Stimulated activated CD4-positive, alpha-beta T cell treated with anti-CD3 and anti-CD28 coated beads, Interleukin-2, amount 100 ng/mL, for 24 hours (primary cell): ENCODE measurements at regions not wholly inside any gene's neighbourhood (a gene's known extent, or its start where the extent isn't known, plus 50 kb on each side); places are given as distances from the start of the nearest gene placed in this dataset.
"Not testable (repeated sequence)": the region's sequence is repeated elsewhere in the genome, so short reads cannot be mapped to it uniquely, and the experiment has no call there.

Experiments used
- DNase-seq, 2 donors: peaks; one replicate each; pipeline ENCODE4 v3.0.0-alpha.2; 2020

DNA sequence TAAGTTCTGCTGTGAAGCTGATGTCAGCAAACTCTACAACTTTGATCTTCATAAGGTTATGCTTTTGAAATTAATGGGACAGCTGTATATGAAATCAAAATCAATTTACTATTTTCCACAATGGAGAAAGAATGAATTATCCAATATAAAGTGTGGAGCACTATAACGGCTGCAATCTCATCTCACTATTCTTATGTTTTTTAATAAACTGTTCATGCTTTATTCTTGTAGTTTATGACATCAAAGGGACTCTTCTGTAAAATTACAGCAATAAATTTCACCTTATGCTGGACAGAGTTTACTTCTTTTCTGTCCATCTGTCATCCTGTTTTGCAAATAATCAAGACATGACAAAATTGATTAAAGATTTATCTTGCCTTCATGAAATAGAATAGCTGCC, 192.5 kb downstream of the TECRL start:
- no peak for DNase-seq

DNA sequence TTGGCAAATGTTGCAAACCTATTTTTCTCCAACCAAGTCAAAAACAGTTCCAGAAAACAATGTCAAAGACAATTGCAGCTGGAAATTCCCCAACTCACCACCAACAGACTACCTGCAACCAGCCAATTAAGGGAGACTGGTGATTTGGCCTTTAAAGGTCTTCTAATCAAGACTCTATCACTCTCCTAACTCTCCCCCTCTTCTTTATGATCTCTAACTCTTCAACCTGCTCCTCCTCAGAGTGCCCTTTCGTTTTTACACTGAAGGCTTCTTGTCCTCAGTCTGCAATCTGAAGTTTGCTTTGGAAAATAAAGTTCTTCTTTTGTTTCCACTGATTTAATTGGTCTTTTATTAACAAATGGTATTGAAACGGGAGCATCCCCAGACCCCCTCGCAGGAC, 203.9 kb downstream of the TECRL start:
- no peak for DNase-seq

DNA sequence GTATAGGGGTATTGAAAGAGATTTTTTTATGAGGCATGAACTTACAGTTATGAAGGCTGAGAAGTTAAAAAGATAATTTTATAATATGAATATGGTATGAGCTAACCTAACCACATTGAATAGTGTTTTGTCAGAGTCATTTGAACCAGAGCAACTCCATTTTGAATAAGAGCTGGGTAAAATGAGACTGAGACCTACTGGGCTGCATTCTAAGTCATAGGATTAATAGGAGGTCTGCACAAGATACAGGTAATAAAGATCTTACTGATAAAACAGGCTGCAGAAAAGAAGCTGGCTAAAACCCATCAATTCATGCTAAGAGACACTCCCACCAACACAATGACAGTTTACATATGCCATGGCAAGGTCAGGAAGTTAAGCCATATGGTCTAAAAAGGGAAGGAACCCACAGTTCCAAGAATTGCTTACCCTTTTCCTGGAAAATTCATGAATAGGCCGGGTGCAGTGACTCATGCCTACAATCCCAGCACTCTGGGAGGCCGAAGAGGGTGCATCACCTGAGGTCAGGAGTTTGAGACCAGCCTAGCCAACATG, 209.2 kb downstream of the TECRL start:
- no peak for DNase-seq

DNA sequence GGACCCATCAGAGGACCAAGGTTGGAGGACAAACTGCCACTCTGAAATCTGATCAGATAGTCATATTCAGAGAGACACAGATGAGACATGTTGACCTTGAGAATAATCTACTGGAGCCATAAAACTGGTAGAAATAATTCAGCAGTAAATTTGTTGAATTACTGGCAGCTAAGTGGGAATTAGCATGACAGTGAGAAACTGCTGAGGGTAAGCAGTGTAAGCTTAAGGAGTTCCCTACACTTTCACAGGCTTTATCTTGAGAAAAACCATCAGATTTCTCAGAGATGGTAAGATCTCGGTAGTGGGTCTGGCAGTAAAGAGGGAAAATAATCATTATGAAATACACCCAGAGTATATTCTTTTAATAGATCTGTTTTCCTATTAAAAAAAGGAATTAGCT, 213.7 kb downstream of the TECRL start:
- no peak for DNase-seq

DNA sequence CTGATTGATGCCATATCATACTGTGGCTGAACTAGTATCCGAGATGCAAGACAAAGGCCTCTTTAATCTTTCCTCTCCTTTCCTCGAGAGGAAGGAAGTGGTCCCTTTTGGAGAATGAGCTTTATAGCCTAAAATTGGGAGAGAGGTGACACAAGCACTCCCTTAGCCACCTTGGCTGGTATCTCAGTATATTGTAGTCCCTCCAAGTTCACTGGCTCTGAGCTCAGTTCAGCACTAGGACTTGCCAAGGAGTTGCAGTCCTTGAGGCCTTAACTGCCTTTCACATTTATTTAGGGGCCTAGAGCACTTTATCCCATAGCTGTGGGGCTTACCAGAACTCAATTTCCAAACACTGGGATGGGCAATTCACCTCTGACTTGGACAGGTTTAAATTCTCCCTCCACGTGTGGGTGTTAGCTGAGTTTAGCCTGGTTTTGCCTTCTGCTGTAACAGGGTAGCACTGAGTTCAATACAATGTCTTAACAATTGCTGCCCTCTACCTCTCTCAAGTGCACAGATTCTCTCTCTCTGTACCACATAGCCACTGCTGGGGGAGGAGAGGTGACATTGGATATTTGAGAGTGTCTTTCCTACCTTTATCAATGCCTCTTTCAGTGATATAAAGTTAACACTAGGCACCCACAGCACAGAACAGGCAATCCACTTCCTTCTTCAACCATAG, 216.4 kb downstream of the TECRL start:
- DNase-seq, result no peak

DNA sequence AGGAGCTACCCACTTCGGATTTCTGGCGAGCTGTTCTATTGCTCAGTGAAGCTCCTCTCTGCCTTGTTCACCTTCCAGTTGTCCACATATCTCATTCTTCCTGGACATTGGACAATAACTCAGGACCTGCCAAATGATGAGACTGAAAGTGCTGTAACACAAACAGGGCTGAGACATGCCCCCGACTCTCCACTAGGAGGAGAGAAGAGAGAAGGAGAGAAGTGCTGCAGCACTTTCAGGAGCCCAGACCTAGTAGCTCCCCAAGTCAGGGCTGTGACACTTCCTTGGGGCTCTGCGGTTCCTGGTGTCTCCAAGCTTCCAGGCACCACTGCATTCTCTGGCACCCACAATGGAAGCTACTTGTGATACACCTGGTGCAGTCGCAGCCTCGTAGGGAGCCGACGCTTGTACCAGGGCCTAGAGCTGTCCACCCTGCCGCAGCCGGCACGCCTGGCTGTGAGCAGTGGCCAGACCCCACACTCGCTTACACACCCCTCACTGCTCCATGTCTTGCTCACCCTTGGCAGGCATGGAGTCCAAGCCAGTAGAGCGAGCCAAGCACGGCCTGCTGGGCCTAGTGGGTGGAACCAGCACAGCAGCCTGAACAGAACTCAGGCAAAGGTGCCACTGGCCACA, 234.9 kb downstream of the TECRL start:
- no peak for DNase-seq

DNA sequence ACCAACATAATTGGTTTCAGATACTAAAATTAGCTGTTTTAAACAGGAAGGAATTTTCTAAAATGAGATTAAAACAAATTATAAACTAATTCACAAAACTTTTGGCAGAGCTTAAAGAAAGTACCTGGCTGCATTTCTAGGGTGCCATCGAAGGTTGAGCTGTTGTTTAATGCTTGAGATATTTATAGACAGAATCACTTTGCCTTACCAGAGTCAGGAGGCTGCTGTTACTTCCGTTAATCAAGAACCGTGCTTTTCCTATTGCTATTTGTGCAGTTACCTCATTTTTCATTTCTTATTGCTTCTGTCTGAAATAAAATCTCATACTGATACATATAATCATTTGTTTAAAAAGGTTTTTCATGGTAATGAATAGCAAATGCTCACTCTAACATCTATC, 242.9 kb downstream of the TECRL start:
- no peak for DNase-seq

DNA sequence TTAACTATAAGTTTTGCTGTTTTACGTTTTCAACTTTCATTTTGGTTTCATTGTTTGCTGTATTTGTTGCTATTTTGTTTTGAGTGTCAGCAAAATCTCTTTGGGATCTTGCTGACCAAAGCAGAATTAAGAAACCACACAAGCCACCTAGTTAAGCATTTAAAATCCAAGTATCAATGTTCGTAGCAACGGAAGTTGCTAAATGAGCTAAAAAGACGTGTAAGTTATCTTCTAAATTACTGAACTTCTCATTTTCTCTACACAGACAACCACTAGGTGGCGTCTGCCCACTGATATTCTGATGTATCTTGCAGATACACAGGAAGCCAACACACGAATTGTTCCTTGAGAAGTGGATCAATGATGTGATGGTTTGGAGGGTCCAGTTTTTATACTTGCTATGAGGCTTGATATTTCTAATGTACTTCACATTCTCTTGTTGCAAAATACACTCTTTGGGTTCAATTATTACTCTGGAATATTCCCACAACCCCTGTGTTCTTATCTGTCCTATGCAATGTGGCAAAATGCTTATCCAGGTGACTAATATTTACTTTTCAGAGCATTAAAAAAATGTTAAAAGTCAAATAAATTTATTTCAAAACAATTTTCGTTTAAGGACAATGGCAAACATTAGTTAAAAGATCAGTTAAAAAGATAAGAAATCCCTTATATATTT, 250.5 kb downstream of the TECRL start:
- peak; percentile 35 to 48 for DNase-seq

DNA sequence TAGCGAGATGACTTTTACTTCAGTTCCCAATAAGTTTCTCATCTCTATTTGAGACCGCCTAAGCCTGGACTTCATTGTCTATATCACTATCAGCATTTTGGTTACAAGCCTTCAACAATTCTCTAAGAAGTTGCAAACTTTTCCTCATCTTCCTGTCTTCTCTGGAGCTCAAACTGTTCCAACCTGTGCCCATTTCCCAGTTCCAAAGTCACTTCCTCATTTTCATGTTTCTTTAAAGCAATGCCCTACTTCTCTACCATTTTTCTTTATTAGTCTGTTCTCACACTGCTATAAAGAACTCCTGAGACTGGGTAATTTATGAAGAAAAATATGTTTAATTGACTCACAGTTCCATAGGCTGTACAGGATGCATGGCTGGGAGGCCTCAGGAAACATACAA, 251.9 kb downstream of the TECRL start:
- no peak for DNase-seq

DNA sequence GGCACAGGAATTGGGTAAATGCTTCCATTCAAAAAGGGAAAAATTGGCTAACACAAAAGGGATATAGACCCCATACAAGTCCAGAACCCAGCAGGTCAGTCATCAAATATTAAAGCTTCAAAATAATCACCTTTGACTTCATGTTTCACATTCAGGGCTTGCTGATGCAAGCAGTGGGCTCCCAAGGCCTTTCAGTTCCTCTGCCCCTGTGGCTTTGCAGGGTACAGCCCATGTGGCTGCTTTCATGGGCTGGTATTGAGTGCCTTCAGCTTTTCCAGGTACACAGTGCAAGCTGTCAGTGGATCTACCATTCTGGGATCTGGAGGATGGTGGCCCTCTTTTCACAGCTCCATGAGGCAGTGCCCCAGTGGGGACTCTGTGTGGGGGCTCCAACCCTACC, 253.0 kb downstream of the TECRL start:
- no peak for DNase-seq

DNA sequence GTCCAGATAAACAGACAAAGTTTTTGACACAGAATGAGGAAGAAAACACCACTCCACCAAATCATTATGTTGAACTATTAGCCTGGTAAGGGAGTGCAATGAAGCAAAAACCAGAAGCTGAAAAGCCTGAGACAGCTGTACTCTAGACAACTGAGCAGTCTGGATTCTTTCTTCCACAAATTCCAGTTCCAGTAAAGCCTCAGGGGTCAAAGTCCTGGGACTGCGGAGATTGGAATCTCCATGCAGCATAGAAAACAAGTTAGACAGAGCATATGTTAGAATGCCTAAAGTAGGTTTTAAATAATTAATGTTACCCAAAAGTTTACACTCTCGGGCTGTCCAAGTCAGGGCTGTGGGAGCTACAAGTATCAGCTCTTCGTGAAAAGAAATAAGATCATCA, 263.2 kb downstream of the TECRL start:
- no peak for DNase-seq

DNA sequence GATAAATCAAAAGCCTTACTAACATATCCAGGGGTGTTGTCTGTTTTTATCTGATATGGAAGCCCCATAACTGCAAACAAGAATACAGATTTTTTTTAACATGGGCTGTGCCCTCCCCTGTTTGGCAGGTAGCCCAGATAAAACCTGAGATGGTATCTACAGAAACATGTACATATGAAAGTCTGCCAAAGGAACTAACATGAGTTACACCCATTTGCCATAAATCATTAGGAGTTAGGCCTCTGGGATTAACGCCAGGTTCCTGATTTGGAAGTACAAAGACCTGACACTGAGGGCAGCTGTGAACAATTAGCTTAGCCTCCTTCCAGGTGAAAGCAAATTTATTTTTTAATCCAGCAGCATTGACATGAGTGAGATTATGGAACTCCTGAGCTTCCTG, 264.3 kb downstream of the TECRL start:
- DNase-seq, result no peak

DNA sequence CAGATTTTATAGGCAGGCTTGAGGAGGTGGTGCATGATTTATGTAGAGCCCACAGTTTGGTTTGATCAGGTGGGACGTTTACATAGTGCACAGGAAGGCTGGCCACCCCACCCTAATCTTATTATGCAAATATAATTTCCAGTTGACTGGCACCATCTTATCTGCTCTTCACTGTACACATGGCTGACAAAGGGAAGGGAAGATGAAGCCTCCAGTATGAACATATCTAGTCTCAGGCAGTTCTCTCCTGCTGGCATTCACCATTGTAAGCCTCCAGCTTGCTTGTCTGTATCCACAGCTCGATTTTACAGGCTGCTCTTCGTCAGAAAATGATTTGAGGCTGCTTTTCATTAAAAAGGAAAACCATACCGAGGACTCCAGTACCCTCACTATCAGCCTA, 278.3 kb downstream of the TECRL start:
- no peak for DNase-seq

DNA sequence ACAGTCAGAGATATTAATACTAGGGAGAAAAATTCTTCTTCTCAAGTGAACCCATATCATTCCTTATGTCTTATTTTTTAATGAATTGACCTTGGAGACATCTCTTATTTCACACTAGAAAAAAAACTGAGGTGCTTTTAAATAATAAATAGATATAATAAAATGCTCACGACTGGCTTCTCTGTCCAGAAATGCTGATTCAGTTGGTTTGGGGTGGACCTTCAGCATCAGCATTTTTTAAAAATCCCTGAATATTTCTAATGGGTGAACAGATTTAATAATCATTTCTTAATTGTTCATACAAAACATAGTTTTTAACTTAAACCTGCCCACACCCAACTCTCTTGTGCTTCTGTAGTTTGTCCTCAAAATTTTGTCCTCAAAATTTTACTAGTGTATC, 283.9 kb downstream of the TECRL start:
- no peak for DNase-seq

DNA sequence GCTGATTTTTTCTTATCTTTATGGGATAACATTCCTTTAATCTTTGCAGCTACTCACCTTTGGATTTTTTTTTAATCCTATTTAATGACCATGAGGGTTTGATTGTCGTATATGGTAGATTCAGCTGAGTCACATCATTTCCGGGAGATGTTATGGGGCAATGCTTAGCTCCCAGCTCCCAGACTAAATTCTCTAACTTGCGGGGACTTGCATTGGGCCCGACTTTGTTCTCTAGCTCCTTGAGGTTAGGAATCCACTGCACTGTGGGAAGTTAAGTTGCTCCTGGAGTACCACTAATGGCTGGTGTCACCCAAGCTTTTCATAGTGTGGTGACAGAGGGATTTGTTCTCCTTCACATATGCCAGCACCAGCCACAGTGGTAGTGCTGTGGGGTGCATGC, 287.4 kb downstream of the TECRL start:
- no peak for DNase-seq

DNA sequence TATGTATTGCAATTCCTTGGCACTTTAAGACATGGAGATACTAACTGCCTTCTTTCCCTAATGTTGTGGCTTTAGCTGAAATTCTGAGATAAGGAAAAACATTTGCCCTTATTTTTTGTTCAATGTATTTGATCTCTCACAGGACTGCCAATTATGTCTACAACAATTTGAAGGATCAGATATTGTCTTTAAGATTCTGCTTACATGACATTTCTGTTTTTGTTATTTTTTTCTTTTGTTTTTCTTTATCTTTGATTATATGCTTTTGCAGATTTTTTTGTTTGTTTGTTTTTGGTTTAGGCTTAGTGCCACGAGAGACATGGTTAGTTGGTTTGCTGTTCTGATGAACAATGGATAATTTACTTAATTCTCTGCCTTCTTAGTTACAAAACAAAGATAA, 303.3 kb downstream of the TECRL start:
- DNase-seq, result no peak

DNA sequence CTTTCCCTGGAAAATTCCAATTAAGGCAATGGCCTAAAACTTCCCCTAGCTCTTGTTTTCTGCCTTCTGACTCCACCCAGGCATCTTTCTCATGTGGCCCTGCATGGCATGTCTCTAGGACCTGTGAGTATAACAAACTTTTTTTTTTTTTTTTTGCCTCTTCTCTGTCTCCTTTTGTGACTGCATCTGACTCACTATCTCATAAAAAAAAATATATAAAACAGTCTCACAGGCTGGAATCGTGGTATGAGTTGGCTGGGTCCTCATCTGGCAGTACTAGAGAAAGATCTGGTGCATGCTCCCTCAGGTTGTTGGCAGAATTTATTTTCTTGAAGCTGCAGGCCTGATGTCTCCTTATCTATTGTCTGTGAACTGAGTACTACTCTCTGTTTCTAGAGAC, 313.9 kb downstream of the TECRL start:
- no peak for DNase-seq

DNA sequence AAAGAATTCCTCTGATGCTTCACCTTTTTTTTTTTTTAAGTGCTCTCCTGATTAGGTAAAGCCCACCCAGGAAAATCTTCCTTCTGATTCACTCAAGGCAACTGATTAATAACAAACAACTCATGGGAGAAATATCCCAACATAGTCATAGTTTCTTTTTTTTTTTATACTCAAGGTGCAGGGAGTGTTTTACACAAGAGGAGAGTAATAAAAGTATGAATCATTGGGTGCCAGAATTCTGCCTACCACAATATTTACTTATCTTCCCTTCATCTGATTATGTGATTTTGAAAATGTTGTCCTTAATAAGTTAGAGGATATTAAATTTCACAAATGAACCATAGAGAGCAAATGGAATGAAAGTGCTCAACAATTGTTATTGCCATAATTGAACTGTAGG, 329.9 kb downstream of the TECRL start:
- DNase-seq, result no peak

DNA sequence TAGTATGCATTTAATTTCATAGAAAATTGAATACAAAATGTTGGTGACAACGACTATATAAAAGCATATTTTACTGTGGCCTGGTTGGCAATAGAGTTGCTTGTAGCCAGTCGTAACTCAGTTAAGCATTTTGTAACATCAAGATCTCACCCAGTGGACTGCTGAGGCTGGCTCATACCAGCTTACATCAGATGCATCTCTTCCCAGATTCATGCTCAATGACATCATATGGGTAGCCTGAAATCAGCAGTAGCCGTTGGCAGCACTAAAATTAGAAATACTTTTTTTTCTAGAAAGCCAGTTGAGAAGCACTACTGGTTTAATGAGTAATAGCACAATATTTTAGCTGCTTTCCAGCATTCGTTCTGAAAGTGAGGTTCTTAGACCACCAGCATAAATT, 341.2 kb downstream of the TECRL start:
- DNase-seq, result no peak

DNA sequence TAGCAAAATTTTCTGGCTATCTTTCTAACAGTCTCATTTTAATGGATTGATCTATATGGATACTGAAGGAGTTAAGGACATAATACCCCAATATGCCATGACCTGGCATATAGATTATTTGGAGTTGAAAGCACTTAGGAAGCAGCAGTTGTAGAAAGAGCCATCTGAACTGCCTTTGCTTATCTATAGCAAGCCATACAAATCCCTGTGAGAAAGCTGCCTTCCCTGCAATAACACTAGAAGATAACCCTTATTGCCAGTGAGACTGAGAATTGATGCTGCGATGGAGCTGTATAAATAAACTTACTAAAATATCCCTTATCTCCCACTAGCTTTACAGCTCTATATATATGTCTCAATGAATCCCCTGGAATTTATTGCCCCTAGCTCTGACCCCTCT, 346.3 kb downstream of the TECRL start:
- no peak for DNase-seq

DNA sequence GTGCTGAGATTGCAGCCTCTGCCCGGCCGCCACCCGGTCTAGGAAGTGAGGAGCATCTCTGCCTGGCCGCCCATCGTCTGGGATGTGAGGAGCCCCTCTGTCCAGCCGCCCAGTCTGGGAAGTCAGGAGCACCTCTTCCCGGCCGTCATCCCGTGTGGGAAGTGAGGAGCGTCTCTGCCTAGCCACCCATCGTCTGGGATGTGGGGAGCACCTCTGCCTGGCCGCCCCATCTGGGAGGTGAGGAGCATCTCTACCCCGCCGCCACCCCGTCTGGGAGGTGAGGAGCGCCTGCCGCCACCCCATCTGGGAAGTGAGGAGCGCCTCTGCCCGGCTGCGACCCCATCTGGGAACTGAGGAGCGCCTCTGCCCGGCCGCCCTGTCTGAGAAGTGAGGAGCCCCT, 372.2 kb downstream of the TECRL start:
- DNase-seq, result not testable (repeated sequence)

DNA sequence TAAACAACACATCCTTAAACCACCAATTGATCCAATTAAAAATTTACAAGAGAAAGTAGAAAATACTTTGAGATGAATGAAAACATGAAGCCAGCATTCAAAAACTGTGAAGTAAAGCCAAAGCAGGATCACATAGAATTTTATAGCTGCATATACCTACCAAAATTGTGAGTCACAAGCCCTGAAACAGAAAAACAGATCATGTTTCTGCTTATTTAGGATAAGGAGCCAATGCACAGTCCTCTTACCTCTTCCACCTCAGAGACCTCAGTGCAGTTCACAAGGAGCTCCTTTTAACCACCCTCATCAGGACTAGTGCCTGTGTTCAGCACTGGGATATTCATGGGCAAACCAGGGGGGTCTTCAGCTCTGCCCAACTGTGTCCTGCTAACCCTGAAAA, 386.7 kb downstream of the TECRL start:
- no peak for DNase-seq

DNA sequence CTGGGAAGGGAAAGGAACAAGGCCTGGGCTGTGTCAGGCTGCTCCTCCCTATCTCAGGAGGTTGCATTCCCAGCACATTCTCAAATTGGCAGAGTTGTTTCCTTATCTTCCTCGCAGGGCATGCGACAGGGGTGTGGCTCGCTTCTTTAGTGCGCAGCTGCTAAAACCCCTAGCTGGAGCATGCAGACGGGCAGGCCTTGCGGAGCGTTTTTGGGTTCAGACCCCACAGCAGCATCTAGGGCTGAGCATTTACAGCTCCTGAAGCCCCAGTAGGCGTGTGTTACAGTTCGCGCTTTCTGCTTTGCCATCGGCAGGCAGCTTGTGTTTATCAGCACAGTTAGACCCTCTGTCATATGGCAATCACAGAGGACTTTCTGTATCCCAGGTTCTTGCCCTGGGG, 392.4 kb downstream of the TECRL start:
- no peak for DNase-seq

DNA sequence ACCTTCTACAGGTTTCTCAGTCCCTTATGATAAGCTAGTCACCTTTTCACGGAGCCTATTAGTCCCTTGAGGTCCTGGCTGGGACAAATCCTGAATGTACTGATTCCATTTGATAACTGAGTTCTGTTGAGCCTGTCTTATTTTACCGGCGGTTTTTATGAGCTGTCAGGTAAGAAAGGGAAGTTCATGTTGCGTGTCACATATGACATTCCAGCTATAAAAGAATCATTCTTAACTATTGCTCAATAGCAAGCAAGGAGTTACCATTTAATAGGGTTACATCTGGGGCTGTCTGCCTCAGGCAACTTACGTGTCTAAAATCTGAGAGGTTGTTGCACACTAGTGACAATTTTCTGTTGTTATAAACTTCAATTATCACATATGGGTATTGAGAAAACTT, 394.6 kb downstream of the TECRL start:
- no peak for DNase-seq
